CD4-positive, alpha-beta T cell (primary cell): ENCODE measurements at regions not wholly inside any gene's neighbourhood (a gene's known extent, or its start where the extent isn't known, plus 50 kb on each side); places are given as distances from the start of the nearest gene placed in this dataset.
A peak's percentile ranks its signal among the peaks of the same experiment; 100 is the strongest.

Source experiments
- ATAC-seq: fragments of 200-7000 bp; cut with Tn5 transposase; one replicate; pipeline ENCODE4 v1.10.0; 2022; ENCODE audit warnings: mild to moderate bottlenecking; ENCODE audit not compliant: poor library complexity
- CTCF ChIA-PET: fragments of 350-600 bp; sonication (Branson Sonifier 250); formaldehyde crosslinking; loops from one replicate; lab custom pipeline; 2021; ENCODE audit warnings: antibody characterized with exemption, inconsistent platforms; lab: Charles Lee
- POLR2A ChIA-PET: fragments of 350-600 bp; sonication (Branson Sonifier 250); formaldehyde crosslinking; loops from one replicate; lab custom pipeline; 2021; ENCODE audit warnings: antibody characterized with exemption, inconsistent platforms; lab: Charles Lee
- DNase-seq, 14 experiments: peaks; one replicate each; pipeline ENCODE4 v3.0.0-alpha.2; 2013 to 2020; ENCODE audit warnings: mixed read lengths in 2 of 14
- H3K27ac ChIP-seq, 2 donors: one replicate each; pipeline versions ENCODE4 v1.5.1 to v1.7.0; 2013; ENCODE audit warnings: low read length in 2 of 2, low read depth in 1 of 2, mild to moderate bottlenecking in 1 of 2
- H3K27me3 ChIP-seq, 2 experiments: 1 replicate in 1 of 2; 2 replicates in 1 of 2; pipeline versions ENCODE4 v1.6.1 to v1.7.0; 2013; ENCODE audit warnings: low read length in 2 of 2, control low read depth in 1 of 2, mild to moderate bottlenecking in 1 of 2, moderate library complexity in 1 of 2; ENCODE audit not compliant: insufficient read depth in 2 of 2, control insufficient read depth in 1 of 2
- H3K36me3 ChIP-seq: one replicate; pipeline ENCODE4 v1.6.1; 2013; ENCODE audit warnings: low read length, control low read depth; ENCODE audit not compliant: insufficient read depth
- H3K4me1 ChIP-seq: one replicate; pipeline ENCODE4 v1.6.1; 2013; ENCODE audit warnings: low read length, control low read depth; ENCODE audit not compliant: insufficient read depth
- H3K4me3 ChIP-seq: one replicate; pipeline ENCODE4 v1.5.1; 2013; ENCODE audit warnings: mild to moderate bottlenecking, low read length, moderate library complexity
- H3K9me3 ChIP-seq, 2 experiments: 1 replicate in 1 of 2; 2 replicates in 1 of 2; pipeline versions ENCODE4 v1.6.1 to v1.7.0; 2013; ENCODE audit warnings: low read length in 2 of 2, mild to moderate bottlenecking in 2 of 2, control low read depth in 1 of 2, moderate library complexity in 1 of 2; ENCODE audit not compliant: control insufficient read depth in 1 of 2, insufficient read depth in 1 of 2
- H3K27ac Mint-ChIP-seq: one replicate; pipeline ENCODE4 v1.8.0; 2020; ENCODE audit warnings: mixed read lengths
- H3K27me3 Mint-ChIP-seq: one replicate; pipeline ENCODE4 v1.8.0; 2021; ENCODE audit warnings: mixed read lengths
- H3K36me3 Mint-ChIP-seq: one replicate; pipeline ENCODE4 v1.8.0; 2021; ENCODE audit warnings: low read depth, mixed read lengths
- H3K4me1 Mint-ChIP-seq: one replicate; pipeline ENCODE4 v1.8.0; 2021; ENCODE audit warnings: low read depth, mixed read lengths
- H3K4me3 Mint-ChIP-seq: one replicate; pipeline ENCODE4 v1.8.0; 2020; ENCODE audit warnings: mild to moderate bottlenecking, mixed read lengths
- H3K9me3 Mint-ChIP-seq: one replicate; pipeline ENCODE4 v1.8.0; 2020; ENCODE audit warnings: mixed read lengths
- CTCF ChIP-seq: fragments of 200-600 bp; IDR thresholded peaks from one replicate; pipeline ENCODE4 v1.8.0; 2022; ENCODE audit warnings: antibody characterized with exemption, mild to moderate bottlenecking
- intact Hi-C, 2 experiments: fragments of 100-400 bp; cut with DNase I in 1 of 2; cut with micrococcal nuclease in 1 of 2; formaldehyde crosslinking; loops; one replicate each; pipeline versions ENCODE4 v1.15.1 to v1.9.0; 2023 to 2025; cut with DNase I, micrococcal nuclease

- ChIA-PET POLR2A (no interaction called here), CTCF (no interaction called here)
- no peak for ATAC-seq
- DNase-seq = peak in 1 of 14 experiments; percentile 24
- H3K9me3 ChIP-seq = peaks cover 0 to 24% of the 10 kb centered on the region in 2 experiments
- H3K4me1 ChIP-seq = no peaks in the 10 kb centered on the region
- H3K36me3 ChIP-seq = no peaks in the 10 kb centered on the region
- Mint-ChIP-seq H3K4me1 (no peaks in the 10 kb centered on the region), H3K27me3 (peaks cover 19% of the 10 kb centered on the region), H3K4me3 (no peak overlapping the region), H3K9me3 (no peaks in the 10 kb centered on the region), H3K27ac (no peak overlapping the region), H3K36me3 (no peaks in the 10 kb centered on the region)
- H3K27ac ChIP-seq = no peak overlapping the region
- H3K4me3 ChIP-seq = no peak overlapping the region
- no peak for TF ChIP-seq CTCF
- intact Hi-C loops = no loop called here
- H3K27me3 ChIP-seq = peaks cover 2 to 7% of the 10 kb centered on the region in 2 experiments
These were observed 875.2 kb downstream of the BRD1 start for GRCh38 chr22:48952256-48953102.

- ChIA-PET POLR2A (no interaction called here), CTCF (no interaction called here)
- H3K27me3 ChIP-seq = peaks cover 2 to 7% of the 10 kb centered on the region in 2 experiments
- intact Hi-C loops = no loop called here
- H3K4me3 ChIP-seq = no peak overlapping the region
- H3K27ac Mint-ChIP-seq = no peak overlapping the region
- no peak overlapping the region for H3K27ac ChIP-seq
- H3K4me1 Mint-ChIP-seq = no peaks in the 10 kb centered on the region
- H3K36me3 Mint-ChIP-seq = no peaks in the 10 kb centered on the region
- ATAC-seq (no peak), DNase-seq (peak in 1 of 14 experiments; percentile 15)
- no peaks in the 10 kb centered on the region for H3K9me3 Mint-ChIP-seq
- H3K27me3 Mint-ChIP-seq = peaks cover 19% of the 10 kb centered on the region
- H3K4me1 ChIP-seq = no peaks in the 10 kb centered on the region
- H3K36me3 ChIP-seq = no peaks in the 10 kb centered on the region
- H3K9me3 ChIP-seq = peaks cover 0 to 24% of the 10 kb centered on the region in 2 experiments
- no peak for TF ChIP-seq CTCF
- no peak overlapping the region for H3K4me3 Mint-ChIP-seq
These were observed 875.8 kb downstream of the BRD1 start for GRCh38 chr22:48951836-48952235.

- Histone ChIP-seq H3K36me3 (no peaks in the 10 kb centered on the region), H3K9me3 (peaks cover 0 to 13% of the 10 kb centered on the region in 2 experiments), H3K4me1 (no peaks in the 10 kb centered on the region), H3K27ac (no peak overlapping the region), H3K4me3 (no peak overlapping the region), H3K27me3 (peaks cover 2 to 7% of the 10 kb centered on the region in 2 experiments)
- ChIA-PET POLR2A (no interaction called here), CTCF (no interaction called here)
- Mint-ChIP-seq H3K27me3 (peaks cover 19% of the 10 kb centered on the region), H3K9me3 (no peaks in the 10 kb centered on the region), H3K4me1 (no peaks in the 10 kb centered on the region), H3K27ac (no peak overlapping the region), H3K4me3 (no peak overlapping the region), H3K36me3 (no peaks in the 10 kb centered on the region)
- TF ChIP-seq CTCF = no peak
- no peak for ATAC-seq
- peak in 1 of 14 experiments; percentile 17 for DNase-seq
- intact Hi-C loops = no loop called here
These were observed 877.3 kb downstream of the BRD1 start for GRCh38 chr22:48950151-48950915.
